GM12878 (cell line): ENCODE measurements at regions not wholly inside any gene's neighbourhood (a gene's known extent, or its start where the extent isn't known, plus 50 kb on each side); places are given as distances from the start of the nearest gene placed in this dataset.

Experiments used
- ATAC-seq: fragments of 200-7000 bp; cut with Tn5 transposase; 3 replicates; pipeline ENCODE4 v1.9.1; 2020; ENCODE audit warnings: mild to moderate bottlenecking, moderate library complexity
- BruUV-seq: library from RNA; stranded (reverse); fragments of 400-500 nt; replicated peaks from 2 replicates; lab custom pipeline; 2021; lab: Mats Ljungman, UMichigan
- CTCF ChIA-PET: fragments of 300-600 bp; sonication (Branson Sonifier 250); formaldehyde crosslinking; extraction: SDS; loops from one replicate; lab custom pipeline; 2021; ENCODE audit warnings: inconsistent platforms; lab: Yijun Ruan, JAX
- POLR2A ChIA-PET: fragments of 350-600 bp; formaldehyde crosslinking; extraction: SDS; loops from one replicate; lab custom pipeline; 2021; ENCODE audit warnings: inconsistent platforms; lab: Charles Lee
- RAD21 ChIA-PET: fragments of 300-600 bp; sonication (Branson Sonifier 250); formaldehyde crosslinking; loops from one replicate; lab custom pipeline; 2023; ENCODE audit warnings: antibody characterized with exemption; ENCODE audit not compliant: unreplicated experiment; lab: Charles Lee
- SMC1A ChIA-PET: fragments of 300-600 bp; sonication (Branson Sonifier 250); formaldehyde crosslinking; loops from one replicate; lab custom pipeline; 2023; ENCODE audit not compliant: unreplicated experiment, uncharacterized antibody; lab: Charles Lee
- DNase-seq: peaks from one replicate; pipeline ENCODE4 v3.0.0-alpha.2; 2011; ENCODE audit warnings: low read depth, low spot score
- FAIRE-seq: peaks from 3 replicates; lab custom pipeline; 2011; peaks lifted over from hg19 to GRCh38; lab: Jason Lieb, UNC
- H2AFZ ChIP-seq: 2 replicates; pipeline ENCODE4 v1.6.0; 2011; ENCODE audit warnings: low read depth, low read length, control low read depth; ENCODE audit not compliant: control insufficient read depth
- H3K27ac ChIP-seq: 2 replicates; pipeline ENCODE4 v1.5.1; 2011; ENCODE audit warnings: control low read depth; ENCODE audit not compliant: control insufficient read depth, insufficient read depth
- H3K27me3 ChIP-seq, 2 experiments: replicated peaks in 1 of 2; 2 replicates each; pipeline versions ENCODE4 v1.6.0 to v1.6.1; 2011; ENCODE audit warnings: low read length in 1 of 2; ENCODE audit not compliant: control insufficient read depth in 2 of 2, insufficient read depth in 2 of 2
- H3K36me3 ChIP-seq, 2 experiments: 2 replicates each; pipeline ENCODE4 v1.5.1; 2011; ENCODE audit warnings: low read length in 1 of 2; ENCODE audit not compliant: control insufficient read depth in 2 of 2, insufficient read depth in 2 of 2
- H3K4me1 ChIP-seq: 2 replicates; pipeline ENCODE4 v1.6.1; 2011; ENCODE audit warnings: mild to moderate bottlenecking, low read length, moderate library complexity, mixed read lengths; ENCODE audit not compliant: control insufficient read depth, insufficient read depth
- H3K4me2 ChIP-seq: 2 replicates; pipeline ENCODE4 v1.6.0; 2011; ENCODE audit warnings: control low read depth; ENCODE audit not compliant: control insufficient read depth, insufficient read depth
- H3K4me3 ChIP-seq: fragments of 200-600 bp; sonication (generic); 2 replicates; pipeline ENCODE4 v1.5.1; 2016
- H3K79me2 ChIP-seq: 2 replicates; pipeline ENCODE4 v1.6.0; 2011; ENCODE audit warnings: low read length; ENCODE audit not compliant: control insufficient read depth, insufficient read depth
- H3K9ac ChIP-seq: 2 replicates; pipeline ENCODE4 v1.8.0; 2011; ENCODE audit warnings: low read length, control low read depth, mixed read lengths; ENCODE audit not compliant: control insufficient read depth, insufficient read depth
- H3K9me3 ChIP-seq: replicated peaks from 3 replicates; pipeline ENCODE4 v1.5.1; 2011; ENCODE audit warnings: mild to moderate bottlenecking, low read length; ENCODE audit not compliant: control insufficient read depth, insufficient read depth
- H4K20me1 ChIP-seq: 2 replicates; pipeline ENCODE4 v1.6.0; 2011; ENCODE audit not compliant: control insufficient read depth, insufficient read depth
- CUX1 ChIP-seq: IDR thresholded peaks from 2 replicates; pipeline ENCODE4 v1.6.1; 2012; ENCODE audit warnings: improper control_type of control experiment, low read depth, low read length; ENCODE audit not compliant: insufficient replicate concordance
- IRF4 ChIP-seq: IDR thresholded peaks from 2 replicates; pipeline ENCODE4 v1.6.1; 2011; ENCODE audit warnings: low read depth, low read length
- KDM1A ChIP-seq: fragments of 200-600 bp; sonication (generic); IDR thresholded peaks from 2 replicates; pipeline ENCODE4 v1.6.1; 2016; ENCODE audit warnings: borderline replicate concordance
- MEF2A ChIP-seq: IDR thresholded peaks from 2 replicates; pipeline ENCODE4 v1.6.1; 2011; ENCODE audit warnings: low read depth, mild to moderate bottlenecking, low read length, moderate library complexity; ENCODE audit not compliant: insufficient read depth
- MEF2B ChIP-seq: fragments of 450-650 bp; IDR thresholded peaks from 2 replicates; pipeline ENCODE4 v1.6.1; 2018; ENCODE audit warnings: mild to moderate bottlenecking, moderate library complexity; ENCODE audit not compliant: partially characterized antibody, poor library complexity, severe bottlenecking
- PAX8 ChIP-seq: fragments of 450-650 bp; IDR thresholded peaks from 2 replicates; pipeline ENCODE4 v1.6.1; 2017; ENCODE audit warnings: mild to moderate bottlenecking, moderate library complexity
- RAD21 ChIP-seq: IDR thresholded peaks from 2 replicates; pipeline ENCODE4 v1.6.1; 2011; ENCODE audit warnings: mild to moderate bottlenecking, low read depth, low read length, moderate library complexity; ENCODE audit not compliant: insufficient read depth
- ZNF592 ChIP-seq: fragments of 450-650 bp; IDR thresholded peaks from 2 replicates; pipeline ENCODE4 v1.6.1; 2017; ENCODE audit warnings: mild to moderate bottlenecking, moderate library complexity
- WGBS: methylation state at CpG from one replicate; pipeline ENCODE4 v1.1.6; 2016; ENCODE audit warnings: low lambda C conversion rate; ENCODE audit not compliant: insufficient replicate concordance, insufficient coverage; ENCODE audit errors: missing lambda C conversion rate; 5-methylcytosine and 5-hydroxymethylcytosine counted together
- in situ Hi-C: fragments of 300-500 bp; cut with MboI; formaldehyde crosslinking; loops from 9 replicates; pipeline ENCODE4 v1.14.3; 2018; ENCODE audit warnings: mixed read lengths
- intact Hi-C: fragments of 100-400 bp; cut with micrococcal nuclease; formaldehyde crosslinking; loops from one replicate; pipeline ENCODE4 v1.14.2; 2022; ENCODE audit not compliant: unreplicated experiment
- TF ChIP-seq, protein P1 (sequence below): IDR thresholded peaks from 2 replicates; pipeline ENCODE4 v1.6.1; 2011; ENCODE audit warnings: low read depth, mild to moderate bottlenecking, low read length, moderate library complexity, borderline replicate concordance; ENCODE audit errors: extremely low read depth
- TF ChIP-seq, protein P2 (sequence below): fragments of 150-350 bp; IDR thresholded peaks from 2 replicates; pipeline ENCODE4 v1.6.1; 2014; ENCODE audit warnings: mild to moderate bottlenecking, low read depth, low read length

GRCh38 chr3:21894459-21895340, 143.7 kb upstream of the ZNF385D start:
- no peak overlapping the region for H3K9ac ChIP-seq
- FAIRE-seq: no peak
- DNase-seq: no peak
- no peaks in the 10 kb centered on the region for H4K20me1 ChIP-seq
- ATAC-seq: peak; percentile 36; the same call in 1 of the 3 replicates
- H3K9me3 ChIP-seq: no peaks in the 10 kb centered on the region
- ChIA-PET RAD21 (interaction anchor here (1.2 kb wide), 1 partner anchor 225 kb away, joined by 3 read pairs; no protein-coding TSS in a partner anchor), CTCF (interaction anchor here (0.6 to 2.1 kb wide), 9 partner anchors 11 to 1326 kb away, joined by 3 to 4 read pairs (median 3); partner anchors contain the start of gene ZNF385D), SMC1A (interaction anchor here (0.6 to 1.6 kb wide), 7 partner anchors 9 to 1384 kb away, joined by 3 to 5 read pairs (median 4); no protein-coding TSS in a partner anchor), POLR2A (interaction anchor here (0.6 to 0.7 kb wide), 2 partner anchors 34 to 722 kb away, joined by 3 to 7 read pairs; no protein-coding TSS in a partner anchor)
- in situ Hi-C loops: no loop called here
- BruUV-seq: no TSS peak
- no peaks in the 10 kb centered on the region for H3K36me3 ChIP-seq
- no peak overlapping the region for H3K4me3 ChIP-seq
- H3K4me1 ChIP-seq: no peaks in the 10 kb centered on the region
- H3K4me2 ChIP-seq: no peak overlapping the region
- intact Hi-C loops: loop anchor here (5.0 kb wide), 1 partner anchor 1552 kb away; no protein-coding TSS in a partner anchor
- H3K27me3 ChIP-seq: no peaks in the 10 kb centered on the region
- no peak overlapping the region for H2AFZ ChIP-seq
- H3K79me2 ChIP-seq: no peaks in the 10 kb centered on the region
- no peak overlapping the region for H3K27ac ChIP-seq
- WGBS: 59% methylated on average over 3 of the region's 3 CpGs
- TF ChIP-seq, protein P1, sequence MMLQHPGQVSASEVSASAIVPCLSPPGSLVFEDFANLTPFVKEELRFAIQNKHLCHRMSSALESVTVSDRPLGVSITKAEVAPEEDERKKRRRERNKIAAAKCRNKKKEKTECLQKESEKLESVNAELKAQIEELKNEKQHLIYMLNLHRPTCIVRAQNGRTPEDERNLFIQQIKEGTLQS: no peak
- TF ChIP-seq MEF2B (no peak), MEF2A (no peak), CUX1 (no peak), KDM1A (no peak), ZNF592 (no peak), IRF4 (no peak), RAD21 (peak; percentile 52), PAX8 (no peak)
- TF ChIP-seq, protein P2, sequence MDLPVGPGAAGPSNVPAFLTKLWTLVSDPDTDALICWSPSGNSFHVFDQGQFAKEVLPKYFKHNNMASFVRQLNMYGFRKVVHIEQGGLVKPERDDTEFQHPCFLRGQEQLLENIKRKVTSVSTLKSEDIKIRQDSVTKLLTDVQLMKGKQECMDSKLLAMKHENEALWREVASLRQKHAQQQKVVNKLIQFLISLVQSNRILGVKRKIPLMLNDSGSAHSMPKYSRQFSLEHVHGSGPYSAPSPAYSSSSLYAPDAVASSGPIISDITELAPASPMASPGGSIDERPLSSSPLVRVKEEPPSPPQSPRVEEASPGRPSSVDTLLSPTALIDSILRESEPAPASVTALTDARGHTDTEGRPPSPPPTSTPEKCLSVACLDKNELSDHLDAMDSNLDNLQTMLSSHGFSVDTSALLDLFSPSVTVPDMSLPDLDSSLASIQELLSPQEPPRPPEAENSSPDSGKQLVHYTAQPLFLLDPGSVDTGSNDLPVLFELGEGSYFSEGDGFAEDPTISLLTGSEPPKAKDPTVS: no peak
